HG03565 (cell line): ENCODE measurements at regions not wholly inside any gene's neighbourhood (a gene's known extent, or its start where the extent isn't known, plus 50 kb on each side); places are given as distances from the start of the nearest gene placed in this dataset.
"Not testable (repeated sequence)": the region's sequence is repeated elsewhere in the genome, so short reads cannot be mapped to it uniquely, and the experiment has no call there.

Source experiments
- ATAC-seq: cut with Tn5 transposase; IDR thresholded peaks from one replicate; pipeline ENCODE4 v1.9.1; 2021; ENCODE audit warnings: mild to moderate bottlenecking, moderate library complexity; ENCODE audit not compliant: unreplicated experiment

DNA sequence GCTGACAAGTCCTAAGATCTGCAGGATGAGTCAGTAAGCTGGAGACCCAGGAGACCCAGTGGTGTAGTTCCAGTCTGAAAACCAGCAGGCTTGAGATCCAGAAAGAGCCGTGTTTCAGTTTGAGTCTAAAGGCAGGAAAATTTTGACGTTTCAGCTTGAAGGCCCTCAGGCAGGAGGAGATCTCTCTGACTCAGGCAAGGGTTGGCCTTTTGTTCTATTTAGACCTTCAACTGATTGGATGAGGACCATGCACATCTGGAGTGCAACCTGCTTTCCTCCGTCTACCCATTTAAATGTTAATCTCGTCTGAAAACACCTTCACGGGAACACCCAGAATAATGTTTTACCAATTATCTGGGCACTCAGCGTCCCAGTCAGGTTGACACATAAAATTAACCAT is 69.5 kb downstream of the NPIPA7 start:
- not testable (repeated sequence) for ATAC-seq

DNA sequence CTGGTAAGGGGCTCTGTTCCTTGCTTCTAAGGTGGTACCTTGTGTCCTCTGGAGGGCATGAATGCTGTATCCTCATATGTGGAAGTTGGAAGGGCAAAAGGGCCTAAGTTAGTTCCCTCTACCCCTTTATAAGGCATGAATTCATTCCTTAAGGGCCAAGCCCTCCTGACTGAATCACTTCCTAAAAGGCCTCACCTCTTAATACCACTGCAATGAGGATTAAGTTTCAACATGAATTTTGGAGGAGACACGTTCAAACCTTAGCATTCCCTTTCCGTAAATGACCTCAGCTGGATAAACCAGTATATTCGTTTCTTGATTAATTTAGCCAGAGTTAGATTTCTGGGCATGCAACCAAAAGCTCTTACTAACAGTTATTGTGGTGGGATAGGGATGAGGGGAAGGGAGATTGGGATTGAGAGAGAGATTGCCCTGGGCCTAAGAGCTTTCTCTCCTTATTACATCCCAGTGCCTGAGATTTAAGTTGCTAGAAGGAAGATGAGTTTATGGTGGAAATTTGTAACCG is 70.8 kb downstream of the NPIPA7 start:
- not testable (repeated sequence) for ATAC-seq

DNA sequence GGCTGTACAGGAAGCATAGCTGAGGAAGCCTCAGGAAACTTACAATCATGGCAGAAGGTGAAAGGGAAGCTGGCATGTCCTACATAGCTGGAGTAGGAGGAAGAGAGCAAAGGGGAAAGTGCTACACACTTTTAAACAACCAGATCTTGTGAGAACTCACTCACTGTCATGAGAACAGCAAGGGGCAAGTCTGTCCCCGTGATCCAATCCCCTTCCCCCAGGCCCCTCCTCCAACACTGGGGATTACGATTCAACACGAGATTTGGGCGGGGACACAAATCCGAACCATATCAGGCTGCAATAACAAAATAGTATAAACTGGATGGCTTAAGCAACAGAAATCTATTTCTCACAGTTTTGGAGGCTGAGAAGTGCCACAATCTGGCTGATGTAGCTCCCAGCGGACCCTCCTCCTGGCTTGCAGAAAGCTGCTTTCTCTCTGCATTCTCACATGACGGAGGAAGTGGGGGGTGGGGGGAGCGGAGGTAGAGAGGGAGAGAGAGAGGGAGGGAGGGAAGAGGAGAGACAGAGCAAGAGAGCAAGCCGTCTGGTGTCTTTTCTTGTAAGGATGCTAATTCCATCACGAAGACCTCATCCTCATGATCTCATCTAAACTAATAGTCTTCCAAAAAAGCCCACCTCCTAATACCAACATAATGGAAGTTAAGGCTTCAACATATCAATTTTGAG is 72.9 kb downstream of the NPIPA7 start:
- ATAC-seq: not testable (repeated sequence)

DNA sequence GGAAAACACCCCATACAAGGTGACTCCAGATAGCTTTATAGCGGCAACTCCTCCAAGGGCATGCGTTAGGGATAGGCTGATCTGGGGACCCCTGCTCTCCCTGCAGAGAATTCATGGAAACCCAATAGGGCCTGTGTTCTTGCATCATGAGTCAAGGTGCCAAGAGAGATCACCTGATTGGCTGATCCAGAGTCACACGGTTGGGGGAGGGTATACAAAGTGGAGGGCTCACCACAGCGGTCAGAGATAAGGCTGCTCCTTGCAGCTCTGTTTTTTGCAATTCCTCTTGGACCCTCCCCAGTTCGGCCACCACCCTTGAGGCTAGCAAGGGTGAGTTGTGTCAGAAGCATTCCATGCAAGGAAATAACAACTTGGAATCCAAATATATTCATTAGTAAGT is 79.6 kb downstream of the NPIPA7 start:
- not testable (repeated sequence) for ATAC-seq

DNA sequence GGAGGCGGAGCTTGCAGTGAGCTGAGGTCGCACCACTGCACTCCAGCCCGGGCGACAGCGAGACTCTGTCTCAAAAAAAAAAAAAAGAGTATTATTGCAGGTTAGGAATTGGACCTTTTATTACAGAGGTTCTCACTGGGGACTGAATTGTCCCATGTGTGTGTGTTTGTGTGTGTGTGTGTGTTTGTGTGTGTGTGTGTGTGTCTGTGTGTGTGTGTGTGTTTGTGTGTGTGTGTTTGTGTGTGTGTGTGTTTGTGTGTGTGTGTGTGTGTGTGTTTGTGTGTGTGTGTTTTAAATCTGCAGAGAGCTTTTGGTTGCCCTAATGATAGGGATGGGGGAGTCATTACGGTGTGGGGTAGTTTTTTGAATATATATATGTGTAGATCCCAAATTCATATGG is 84.9 kb downstream of the NPIPA7 start:
- ATAC-seq: not testable (repeated sequence)

DNA sequence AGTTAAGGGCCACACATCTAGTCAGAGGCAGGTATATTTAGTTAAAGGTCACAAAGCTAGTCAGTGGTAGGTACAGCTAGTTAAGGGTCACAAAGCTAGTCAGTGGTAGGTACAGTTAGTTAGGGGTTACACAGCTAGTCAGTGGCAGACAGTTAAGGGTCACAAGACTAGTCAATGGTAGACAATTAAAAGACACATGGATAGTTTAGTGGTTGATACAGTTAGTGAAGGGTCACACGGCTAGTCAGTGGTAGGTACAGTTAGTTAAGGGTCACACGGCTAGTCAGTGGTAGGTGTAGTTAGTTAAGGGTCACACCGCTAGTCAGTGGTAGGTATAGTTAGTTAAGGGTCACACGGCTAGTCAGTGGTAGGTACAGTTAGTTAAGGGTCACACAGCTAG is 110.0 kb downstream of the NPIPA7 start:
- ATAC-seq: not testable (repeated sequence)

DNA sequence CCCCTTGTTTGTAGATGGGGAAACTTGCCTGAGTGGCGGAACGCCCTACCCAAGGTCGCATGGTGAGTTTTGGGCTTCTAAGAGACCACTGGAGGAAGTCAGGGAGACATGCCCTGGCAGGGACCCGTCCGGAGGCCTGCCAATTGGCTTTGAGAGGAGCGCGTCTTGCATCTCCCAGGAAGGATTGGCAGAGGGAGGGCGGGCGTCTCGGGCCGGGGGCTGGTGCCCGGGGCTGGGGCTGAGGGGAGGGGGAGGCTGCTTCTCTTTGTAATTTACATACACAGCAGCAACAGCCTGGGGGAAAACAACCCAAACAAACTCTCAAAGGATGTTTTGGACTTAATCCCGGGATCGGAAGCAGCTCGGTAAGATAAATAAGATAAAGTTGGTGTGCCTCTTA is 110.5 kb downstream of the NPIPA7 start:
- not testable (repeated sequence) for ATAC-seq

DNA sequence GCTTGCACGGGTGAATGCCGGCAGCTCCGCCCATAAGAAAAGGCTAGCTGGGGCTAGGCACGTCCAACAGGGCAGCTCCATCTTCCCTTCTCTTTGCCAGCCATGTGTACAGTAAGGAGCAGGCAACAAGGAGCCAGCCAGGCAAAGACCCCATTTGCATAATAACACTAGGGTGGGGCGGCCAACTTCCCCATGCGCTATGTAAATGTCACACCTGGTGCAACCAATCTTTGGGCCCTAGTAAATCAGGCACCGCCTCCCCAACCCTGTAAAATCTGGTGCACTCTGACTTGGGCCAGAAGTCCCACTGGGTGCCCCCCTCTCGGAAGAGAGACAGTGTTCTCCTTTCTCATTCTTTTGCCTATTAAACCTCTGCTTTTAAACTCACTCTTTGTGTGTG is 115.2 kb downstream of the NPIPA7 start:
- not testable (repeated sequence) for ATAC-seq

DNA sequence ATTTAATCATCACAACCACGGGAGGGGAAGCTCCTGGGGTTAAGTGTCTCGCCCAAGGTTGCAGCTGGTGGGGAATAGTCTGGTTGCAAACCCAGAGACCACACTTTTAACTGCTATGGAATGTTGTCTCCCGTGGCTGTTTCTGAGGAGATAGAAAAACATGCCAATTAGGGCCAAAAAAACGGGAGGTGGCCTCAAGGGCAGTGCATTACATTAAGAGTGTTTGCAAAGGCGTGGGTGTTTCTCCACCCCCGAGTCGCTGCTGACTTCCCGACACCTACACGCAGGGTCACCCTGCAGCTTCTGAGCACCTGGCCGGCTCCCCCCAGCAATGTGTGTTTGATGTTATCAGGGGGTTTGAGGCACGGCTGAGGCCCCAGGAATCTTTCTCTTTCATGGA is 116.1 kb downstream of the NPIPA7 start:
- not testable (repeated sequence) for ATAC-seq

DNA sequence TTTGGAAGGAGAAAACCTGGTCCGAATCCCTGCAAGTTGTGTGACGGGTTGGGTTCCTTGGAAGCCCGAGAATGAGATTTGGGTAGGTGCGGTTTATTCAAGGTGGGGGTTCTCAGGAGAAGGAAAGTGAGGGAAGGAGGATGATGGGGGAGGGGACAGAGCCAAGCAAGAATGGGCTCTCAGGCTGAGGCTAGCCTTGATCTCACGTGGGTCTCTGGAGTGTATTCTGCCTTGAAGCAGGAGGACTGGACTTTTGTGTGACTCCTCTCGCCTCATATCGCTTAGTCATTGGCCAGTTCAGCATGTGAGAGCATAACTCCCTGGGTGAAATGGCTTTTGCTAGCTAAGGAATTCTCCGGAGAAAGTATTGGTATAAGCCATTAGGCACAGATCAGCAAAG is 120.9 kb downstream of the NPIPA7 start:
- not testable (repeated sequence) for ATAC-seq

DNA sequence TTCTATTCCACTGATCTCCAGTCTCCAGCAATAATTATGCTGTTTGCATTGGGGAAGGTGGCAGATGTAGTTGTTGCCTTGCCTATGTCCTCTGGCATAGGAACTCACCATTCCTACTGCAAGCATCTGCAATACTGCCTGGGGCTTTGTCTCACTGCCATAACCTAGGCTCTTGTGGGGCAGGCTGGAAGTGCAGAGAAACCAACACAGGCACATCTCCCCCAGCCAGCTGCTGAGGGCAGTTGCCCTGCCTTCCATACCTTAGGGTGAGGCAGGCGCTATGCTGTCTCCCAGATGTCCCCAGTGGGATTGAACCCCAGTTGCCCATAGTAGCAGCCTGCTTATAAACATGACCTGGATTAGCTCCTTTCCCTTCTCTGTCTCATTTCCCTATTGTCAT is 128.1 kb downstream of the NPIPA7 start:
- not testable (repeated sequence) for ATAC-seq

DNA sequence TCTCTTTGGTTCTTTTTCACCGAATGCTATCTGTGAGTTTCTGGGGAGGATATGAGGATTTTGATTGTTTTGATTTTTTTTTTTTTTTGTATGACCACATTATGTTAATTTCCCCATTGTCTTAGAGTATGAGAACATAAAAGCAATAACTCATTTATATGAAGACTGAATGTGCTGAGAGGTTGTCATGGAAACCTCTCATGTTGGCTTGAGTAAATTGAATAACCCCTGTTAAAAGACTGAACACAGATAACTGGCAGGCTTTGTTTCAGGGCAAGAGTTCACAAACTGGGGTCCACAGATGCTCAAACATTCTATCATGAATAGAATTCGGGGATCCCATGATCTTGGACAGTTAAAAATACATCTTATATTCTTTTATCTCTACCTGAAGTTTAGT is 129.4 kb downstream of the NPIPA7 start:
- not testable (repeated sequence) for ATAC-seq

DNA sequence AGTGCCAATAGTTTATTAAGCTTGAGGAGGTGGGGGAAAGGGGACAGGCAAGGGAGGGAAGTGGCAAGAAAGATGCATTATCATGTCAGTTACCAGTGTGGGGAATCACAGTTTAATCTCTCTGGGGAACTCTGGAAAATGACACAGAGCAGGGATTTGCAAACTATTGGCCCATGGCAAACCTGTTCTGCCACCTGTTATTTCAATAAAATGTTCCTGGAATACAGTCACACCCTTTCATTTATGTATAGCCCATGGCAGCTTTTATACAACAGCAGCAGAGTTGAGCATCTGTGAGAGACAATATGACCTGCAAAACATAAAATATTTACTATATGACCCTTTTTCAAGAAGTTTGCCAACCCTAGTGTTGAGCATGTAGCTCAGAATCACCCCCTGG is 140.5 kb downstream of the NPIPA7 start:
- not testable (repeated sequence) for ATAC-seq

DNA sequence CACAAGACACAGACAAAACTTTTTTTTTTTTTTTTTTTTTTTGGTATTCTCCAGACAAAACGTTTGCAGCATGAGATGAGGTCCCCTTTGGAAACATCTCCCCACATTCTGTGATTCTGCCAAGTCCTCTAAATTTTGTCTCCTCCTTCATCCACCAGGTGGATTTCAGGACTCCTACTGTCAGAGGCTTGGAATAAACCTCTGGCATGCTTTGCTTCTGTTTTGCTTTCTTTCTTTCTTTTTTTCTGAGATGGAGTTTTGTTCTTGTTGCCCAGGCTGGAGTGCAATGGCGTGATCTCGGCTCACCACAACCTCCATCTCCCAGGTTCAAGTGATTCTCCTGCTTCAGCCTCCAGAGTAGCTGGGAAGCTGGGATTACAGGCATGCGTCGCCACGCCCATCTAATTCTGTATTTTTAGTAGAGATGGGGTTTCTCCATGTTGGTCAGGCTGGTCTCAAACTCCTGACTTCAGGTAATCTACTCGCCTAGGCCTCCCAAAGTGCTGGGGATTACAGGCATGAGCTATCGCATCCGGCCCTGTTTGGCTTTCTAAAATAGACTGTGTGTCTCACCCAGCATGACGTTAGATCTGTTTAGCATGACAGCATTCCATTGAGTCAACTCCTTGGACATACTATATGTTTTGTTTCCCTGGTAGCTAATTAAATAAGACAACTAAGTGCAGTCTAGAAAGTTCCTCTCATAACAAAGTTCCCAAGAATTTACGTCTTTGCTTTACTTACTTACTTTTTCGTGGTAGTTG is 142.5 kb downstream of the NPIPA7 start:
- ATAC-seq: not testable (repeated sequence)

DNA sequence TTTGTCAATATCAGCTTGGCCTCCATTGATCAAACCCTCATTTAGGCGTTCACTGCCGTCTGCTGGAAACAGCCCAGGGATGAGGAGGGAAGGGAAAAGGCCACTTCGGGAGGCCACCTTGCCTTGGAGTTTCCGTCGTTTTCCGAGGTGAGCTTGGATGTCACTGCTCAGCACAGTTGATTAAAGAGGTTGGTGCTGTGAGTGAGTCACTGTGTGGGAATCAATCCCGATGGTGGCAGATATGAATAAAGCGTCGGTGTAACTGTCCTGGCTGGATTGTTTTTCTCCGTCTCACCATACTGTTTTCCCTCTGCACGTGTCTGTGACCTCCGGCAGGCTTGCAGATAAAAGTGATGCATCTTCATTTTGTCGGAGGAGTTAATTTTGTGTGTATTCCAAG is 148.1 kb downstream of the NPIPA7 start:
- not testable (repeated sequence) for ATAC-seq

DNA sequence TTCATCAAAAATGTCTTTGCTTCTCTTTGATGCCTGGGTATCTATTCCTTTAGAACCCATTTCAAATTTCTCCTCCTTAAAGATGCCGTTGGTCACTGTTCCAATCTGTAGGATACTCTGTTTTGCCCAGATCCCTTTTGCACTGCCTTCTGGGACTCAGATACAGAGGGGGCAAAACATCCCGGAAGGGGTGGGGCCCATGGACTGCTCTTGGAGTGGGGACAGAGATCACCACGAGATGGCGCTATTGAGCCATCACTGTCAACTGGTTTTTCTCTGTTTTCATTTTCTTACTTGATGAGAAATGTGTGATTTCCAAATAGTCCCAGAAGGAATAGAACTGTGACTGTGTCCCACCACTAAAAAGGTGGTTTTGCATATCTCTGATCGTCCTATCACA is 151.8 kb downstream of the NPIPA7 start:
- ATAC-seq: not testable (repeated sequence)

DNA sequence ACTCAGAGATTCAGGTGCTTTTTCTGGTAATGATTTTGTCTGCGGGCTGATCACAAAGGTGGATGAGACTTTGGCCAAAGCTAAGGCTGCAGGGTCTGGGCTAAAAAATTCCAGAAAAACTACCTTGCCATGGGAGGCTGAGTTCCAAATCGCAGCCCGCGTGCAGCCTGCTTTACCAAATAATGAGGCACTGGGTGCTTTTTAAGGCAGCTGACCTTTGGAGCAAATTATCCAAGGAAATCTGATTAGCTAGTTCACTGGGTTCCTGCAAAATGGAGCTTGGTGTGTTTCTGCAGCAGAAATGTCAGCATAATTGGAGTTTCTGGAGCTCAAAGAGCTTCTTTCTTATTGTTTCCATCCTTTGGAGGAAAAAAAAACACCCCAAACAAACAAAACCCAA is 156.6 kb downstream of the NPIPA7 start:
- not testable (repeated sequence) for ATAC-seq

DNA sequence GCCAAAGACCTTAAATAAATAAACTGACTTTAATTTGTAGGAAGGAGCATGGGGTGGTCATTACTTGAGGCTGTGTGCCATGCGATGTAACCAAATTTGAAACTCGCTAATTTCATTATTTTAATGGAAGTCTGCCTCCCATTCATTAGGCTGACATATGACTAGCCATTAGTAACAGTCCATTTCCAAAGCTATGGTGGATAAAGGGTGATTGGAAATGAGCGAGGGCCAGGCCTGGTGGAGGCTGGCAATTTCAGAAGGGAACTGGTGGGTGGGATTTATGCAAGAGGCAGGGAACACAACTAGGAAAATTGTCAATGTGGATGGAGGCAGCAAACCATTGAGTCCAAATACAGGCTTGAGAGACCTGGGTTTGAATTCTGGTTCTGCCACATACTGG is 157.2 kb downstream of the NPIPA7 start:
- ATAC-seq: not testable (repeated sequence)

DNA sequence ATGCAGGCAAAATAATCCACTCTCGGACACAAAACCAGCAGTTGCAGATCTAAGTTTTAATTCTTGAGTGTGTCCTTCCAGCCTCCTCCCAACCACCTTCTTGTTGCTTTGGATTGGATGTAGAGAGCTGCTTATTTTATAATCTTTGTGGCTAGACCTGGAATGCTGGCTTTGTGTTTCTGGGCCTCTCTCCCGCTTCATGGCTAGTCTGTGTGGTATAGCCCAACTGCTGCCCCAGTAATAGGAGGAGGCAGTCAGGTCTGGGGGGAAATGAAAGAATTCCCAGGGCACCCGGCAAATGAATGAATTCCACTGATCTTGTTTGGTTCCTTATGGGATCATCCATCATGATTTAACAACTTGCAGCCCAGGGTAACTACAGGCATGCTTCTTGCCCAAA is 170.8 kb downstream of the NPIPA7 start:
- ATAC-seq: not testable (repeated sequence)

DNA sequence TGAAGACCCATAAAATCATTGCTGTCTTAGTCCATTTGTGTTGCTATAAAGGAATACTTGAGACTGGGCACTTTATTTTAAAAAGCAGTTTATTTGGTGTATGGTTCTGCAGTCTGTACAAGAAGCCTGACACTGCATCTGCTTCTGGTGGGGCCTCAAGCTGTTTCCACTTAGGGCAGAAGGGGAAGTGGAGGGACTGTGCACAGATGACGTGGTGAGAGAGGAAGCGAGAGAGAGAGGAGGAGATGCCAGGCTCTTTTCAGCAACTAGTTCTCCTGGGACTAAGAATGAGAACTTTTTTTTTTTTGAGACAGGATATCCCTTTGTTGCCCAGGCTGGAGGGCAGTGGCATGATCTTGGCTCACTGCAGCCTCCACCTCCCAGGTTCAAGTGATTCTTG is 171.9 kb downstream of the NPIPA7 start:
- ATAC-seq: not testable (repeated sequence)

DNA sequence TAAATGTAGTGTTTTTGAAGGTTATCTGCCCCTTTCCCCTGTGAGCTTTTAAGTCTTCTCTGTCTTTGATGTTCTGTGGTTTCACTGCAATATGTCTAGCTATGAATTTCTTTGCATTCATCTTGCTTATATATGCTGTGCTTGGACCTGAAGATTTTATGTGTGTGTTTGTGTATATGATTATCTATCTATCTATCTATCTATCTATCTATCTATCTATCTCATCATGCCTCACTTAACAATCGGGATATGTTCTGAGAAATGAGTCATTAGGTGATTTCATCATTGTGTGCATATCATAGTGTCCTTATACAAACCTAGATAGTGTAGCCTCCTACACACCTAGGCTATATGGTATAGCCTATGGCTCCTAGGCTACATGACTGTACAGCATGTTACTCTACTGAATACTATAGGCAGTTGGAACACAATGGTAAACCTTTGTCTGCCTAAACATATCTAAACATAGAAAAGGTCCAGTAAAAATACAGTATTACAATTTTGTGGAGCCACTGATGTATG is 173.9 kb downstream of the NPIPA7 start:
- ATAC-seq: not testable (repeated sequence)
